Breast epithelium (tissue), 4 donors: ENCODE measurements at regions not wholly inside any gene's neighbourhood (a gene's known extent, or its start where the extent isn't known, plus 50 kb on each side); places are given as distances from the start of the nearest gene placed in this dataset.

ENCODE experiments used
- DNase-seq, 2 donors: peaks; one replicate each; pipeline ENCODE4 v3.0.0-alpha.2; 2019; ENCODE audit warnings: low spot score in 2 of 2
- H3K27ac ChIP-seq, 2 donors: fragments of 200-600 bp; sonication (generic) in 1 of 2; one replicate each; pipeline ENCODE4 v1.5.1; 2016 to 2019; ENCODE audit warnings: mild to moderate bottlenecking in 1 of 2
- H3K27me3 ChIP-seq, 2 donors: fragments of 200-600 bp; sonication (generic) in 1 of 2; one replicate each; pipeline versions ENCODE4 v1.5.1 to v1.6.0; 2017 to 2019; ENCODE audit warnings: control low read depth in 1 of 2, mild to moderate bottlenecking in 1 of 2
- H3K36me3 ChIP-seq: fragments of 200-600 bp; one replicate; pipeline ENCODE4 v1.5.1; 2019
- H3K4me1 ChIP-seq, 2 donors: fragments of 200-600 bp; sonication (generic); one replicate each; pipeline ENCODE4 v1.5.1; 2016 to 2019; ENCODE audit warnings: control low read depth in 1 of 2
- H3K4me3 ChIP-seq, 3 donors: fragments of 200-600 bp; sonication (generic); 1 replicate in 2 of 3; 2 replicates in 1 of 3; pipeline ENCODE4 v1.5.1; 2016 to 2019; ENCODE audit warnings: mild to moderate bottlenecking in 3 of 3, moderate library complexity in 2 of 3
- H3K9me3 ChIP-seq, 2 donors: fragments of 200-600 bp; sonication (generic) in 1 of 2; one replicate each; pipeline ENCODE4 v1.5.1; 2016 to 2019; ENCODE audit warnings: control low read depth in 1 of 2
- POLR2A ChIP-seq: fragments of 450-650 bp; IDR thresholded peaks from one replicate; pipeline ENCODE4 v1.6.1; 2016; ENCODE audit warnings: antibody characterized with exemption, mild to moderate bottlenecking, moderate library complexity
- POLR2AphosphoS5 ChIP-seq, 3 donors: sonication (generic); formaldehyde crosslinking; IDR thresholded peaks; one replicate each; pipeline ENCODE4 v1.6.1; 2017; ENCODE audit warnings: antibody characterized with exemption in 3 of 3
- intact Hi-C: fragments of 100-400 bp; cut with DNase I; formaldehyde crosslinking; loops from one replicate; pipeline ENCODE4 v1.15.1; 2023; ENCODE audit warnings: low total_unique reads
- TF ChIP-seq, protein P1 (sequence below), 3 donors: fragments of 450-650 bp; IDR thresholded peaks; one replicate each; pipeline ENCODE4 v1.5.1; 2016 to 2017; ENCODE audit warnings: antibody characterized with exemption in 3 of 3, mild to moderate bottlenecking in 3 of 3, moderate library complexity in 3 of 3

DNA sequence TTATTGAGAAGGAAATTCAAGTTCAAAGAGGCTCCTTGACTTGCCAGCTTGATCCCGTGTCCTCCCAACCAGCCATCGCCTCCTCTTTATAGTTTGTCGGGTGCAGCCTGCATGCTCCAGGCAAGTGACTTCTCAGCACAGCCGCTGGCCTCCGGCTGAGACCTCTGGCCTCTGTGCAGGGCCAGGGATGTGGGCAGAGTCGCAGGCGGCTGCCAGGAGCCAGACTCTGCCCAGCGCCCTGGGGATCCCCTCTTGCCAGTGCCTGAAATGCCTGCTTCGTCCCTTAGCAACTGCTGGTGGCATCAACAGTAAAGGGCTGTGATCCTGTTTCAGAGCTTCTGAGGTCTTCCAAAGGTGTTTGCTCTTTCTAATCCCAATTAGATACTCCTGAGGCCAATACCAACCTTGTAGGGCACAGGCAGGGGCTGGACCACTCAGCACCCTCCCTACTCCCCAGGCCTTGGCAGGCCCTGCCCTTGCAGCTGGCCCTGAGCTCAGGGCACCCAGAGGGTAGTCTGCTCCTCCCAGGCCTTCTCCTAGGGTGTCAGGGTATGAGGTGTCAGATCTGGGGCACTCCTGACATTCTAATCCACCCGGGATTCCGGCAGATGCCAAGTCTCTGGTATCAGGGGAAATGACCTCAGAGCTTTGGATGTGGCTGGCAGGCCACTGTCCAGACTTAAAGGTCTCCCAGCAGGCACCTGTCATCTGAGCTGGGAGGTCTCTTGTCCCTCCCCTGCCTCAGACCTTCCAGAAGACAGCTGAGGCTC, 68.0 kb upstream of the SIAH1 start:
- H3K4me3 ChIP-seq = no peak overlapping the region
- no peak overlapping the region for H3K27ac ChIP-seq
- H3K36me3 ChIP-seq = no peaks in the 10 kb centered on the region
- TF ChIP-seq, protein P1, sequence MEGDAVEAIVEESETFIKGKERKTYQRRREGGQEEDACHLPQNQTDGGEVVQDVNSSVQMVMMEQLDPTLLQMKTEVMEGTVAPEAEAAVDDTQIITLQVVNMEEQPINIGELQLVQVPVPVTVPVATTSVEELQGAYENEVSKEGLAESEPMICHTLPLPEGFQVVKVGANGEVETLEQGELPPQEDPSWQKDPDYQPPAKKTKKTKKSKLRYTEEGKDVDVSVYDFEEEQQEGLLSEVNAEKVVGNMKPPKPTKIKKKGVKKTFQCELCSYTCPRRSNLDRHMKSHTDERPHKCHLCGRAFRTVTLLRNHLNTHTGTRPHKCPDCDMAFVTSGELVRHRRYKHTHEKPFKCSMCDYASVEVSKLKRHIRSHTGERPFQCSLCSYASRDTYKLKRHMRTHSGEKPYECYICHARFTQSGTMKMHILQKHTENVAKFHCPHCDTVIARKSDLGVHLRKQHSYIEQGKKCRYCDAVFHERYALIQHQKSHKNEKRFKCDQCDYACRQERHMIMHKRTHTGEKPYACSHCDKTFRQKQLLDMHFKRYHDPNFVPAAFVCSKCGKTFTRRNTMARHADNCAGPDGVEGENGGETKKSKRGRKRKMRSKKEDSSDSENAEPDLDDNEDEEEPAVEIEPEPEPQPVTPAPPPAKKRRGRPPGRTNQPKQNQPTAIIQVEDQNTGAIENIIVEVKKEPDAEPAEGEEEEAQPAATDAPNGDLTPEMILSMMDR (IDR thresholded peaks at IDR 0.05) = no peak
- TF ChIP-seq POLR2AphosphoS5 (IDR thresholded peaks at IDR 0.05) (no peak), POLR2A (no peak)
- no peaks in the 10 kb centered on the region for H3K27me3 ChIP-seq
- no peaks in the 10 kb centered on the region for H3K4me1 ChIP-seq
- H3K9me3 ChIP-seq = no peaks in the 10 kb centered on the region
- intact Hi-C loops = no loop called here
- DNase-seq = no peak

DNA sequence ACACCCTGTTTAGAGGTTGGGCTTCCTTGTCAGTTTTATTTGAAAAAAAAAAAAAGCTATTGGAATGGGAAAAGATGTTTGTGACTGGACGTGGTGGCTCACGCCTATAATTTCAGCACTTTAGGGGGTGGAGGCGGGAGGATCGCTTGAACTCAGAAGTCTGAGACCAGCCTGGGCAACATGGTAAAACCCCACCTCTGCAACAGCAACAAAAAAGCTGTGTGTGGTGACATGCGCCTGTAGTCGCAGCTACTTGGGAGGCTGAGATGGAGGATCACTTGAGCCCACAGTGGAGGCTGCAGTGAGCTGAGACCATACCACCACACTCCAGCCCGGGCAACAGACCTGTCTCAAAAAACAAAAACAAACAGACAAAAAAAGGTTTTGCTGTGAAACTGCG, 66.1 kb upstream of the SIAH1 start:
- no peaks in the 10 kb centered on the region for H3K27me3 ChIP-seq
- no peaks in the 10 kb centered on the region for H3K36me3 ChIP-seq
- H3K27ac ChIP-seq = no peak overlapping the region
- H3K4me3 ChIP-seq = no peak overlapping the region
- DNase-seq = no peak
- no peaks in the 10 kb centered on the region for H3K9me3 ChIP-seq
- TF ChIP-seq POLR2A = no peak
- no peak for TF ChIP-seq POLR2AphosphoS5 (IDR thresholded peaks at IDR 0.05)
- TF ChIP-seq, protein P1 (IDR thresholded peaks at IDR 0.05) = no peak
- intact Hi-C loops = no loop called here
- no peaks in the 10 kb centered on the region for H3K4me1 ChIP-seq

DNA sequence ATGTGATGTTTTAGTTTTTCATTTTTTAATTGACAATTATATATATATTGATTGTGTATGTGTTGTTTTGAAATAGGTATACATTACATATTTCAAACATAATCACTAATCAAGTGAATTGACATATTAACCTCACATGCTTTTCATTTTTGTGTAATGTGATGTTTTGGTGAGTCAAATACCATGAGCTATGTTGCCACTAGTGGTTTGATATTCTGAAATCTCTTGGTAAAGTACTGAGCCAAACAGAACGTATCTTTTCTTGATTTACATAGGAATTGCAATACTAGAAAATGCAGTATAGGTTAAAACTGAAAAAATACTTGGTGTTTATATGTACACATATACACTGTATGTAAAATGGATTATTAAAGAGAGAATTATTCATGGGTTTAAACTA, 65.2 kb upstream of the SIAH1 start:
- no peak for DNase-seq
- Histone ChIP-seq H3K4me3 (no peak overlapping the region), H3K4me1 (no peaks in the 10 kb centered on the region), H3K27me3 (no peaks in the 10 kb centered on the region), H3K36me3 (no peaks in the 10 kb centered on the region), H3K27ac (no peak overlapping the region), H3K9me3 (no peaks in the 10 kb centered on the region)
- TF ChIP-seq POLR2AphosphoS5 (IDR thresholded peaks at IDR 0.05) = no peak
- TF ChIP-seq, protein P1 (IDR thresholded peaks at IDR 0.05) = no peak
- no peak for TF ChIP-seq POLR2A
- intact Hi-C loops = no loop called here

DNA sequence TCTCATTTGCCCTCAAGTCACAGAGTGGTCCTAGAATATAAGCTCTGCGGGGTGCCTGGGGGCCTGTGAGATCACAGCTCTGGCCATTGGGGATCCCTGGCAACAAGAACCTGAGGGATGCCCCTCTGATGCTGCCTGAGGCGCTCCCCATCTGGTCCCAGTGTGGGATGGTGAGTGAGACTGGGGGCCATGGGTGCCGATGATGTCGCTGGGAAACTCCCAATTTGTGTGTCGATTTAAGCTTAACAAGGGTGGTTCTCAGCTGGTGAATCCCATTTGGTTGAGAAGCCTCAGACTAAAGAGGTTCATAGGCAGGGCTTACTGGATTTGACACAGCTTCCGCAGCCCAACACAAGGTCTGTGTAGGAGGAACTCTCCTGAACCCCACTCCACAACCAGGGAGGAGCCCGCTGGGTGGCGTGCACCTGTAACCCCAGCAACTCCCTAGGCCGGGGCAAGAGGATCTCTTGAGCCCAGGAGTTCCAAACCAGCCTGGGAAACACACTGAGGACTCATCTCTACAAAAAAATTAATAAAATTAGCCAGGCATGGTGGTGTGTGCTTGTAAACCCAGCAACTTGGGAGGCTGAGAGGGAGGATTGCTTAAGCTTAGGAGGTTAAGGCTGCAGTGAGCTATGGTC, 63.7 kb upstream of the SIAH1 start:
- intact Hi-C loops = no loop called here
- no peak overlapping the region for H3K27ac ChIP-seq
- no peak for TF ChIP-seq POLR2A
- TF ChIP-seq, protein P1 (IDR thresholded peaks at IDR 0.05) = no peak
- TF ChIP-seq POLR2AphosphoS5 (IDR thresholded peaks at IDR 0.05) = no peak
- no peaks in the 10 kb centered on the region for H3K4me1 ChIP-seq
- H3K4me3 ChIP-seq = no peak overlapping the region
- no peak for DNase-seq
- H3K27me3 ChIP-seq = no peaks in the 10 kb centered on the region
- H3K9me3 ChIP-seq = no peaks in the 10 kb centered on the region
- H3K36me3 ChIP-seq = no peaks in the 10 kb centered on the region

DNA sequence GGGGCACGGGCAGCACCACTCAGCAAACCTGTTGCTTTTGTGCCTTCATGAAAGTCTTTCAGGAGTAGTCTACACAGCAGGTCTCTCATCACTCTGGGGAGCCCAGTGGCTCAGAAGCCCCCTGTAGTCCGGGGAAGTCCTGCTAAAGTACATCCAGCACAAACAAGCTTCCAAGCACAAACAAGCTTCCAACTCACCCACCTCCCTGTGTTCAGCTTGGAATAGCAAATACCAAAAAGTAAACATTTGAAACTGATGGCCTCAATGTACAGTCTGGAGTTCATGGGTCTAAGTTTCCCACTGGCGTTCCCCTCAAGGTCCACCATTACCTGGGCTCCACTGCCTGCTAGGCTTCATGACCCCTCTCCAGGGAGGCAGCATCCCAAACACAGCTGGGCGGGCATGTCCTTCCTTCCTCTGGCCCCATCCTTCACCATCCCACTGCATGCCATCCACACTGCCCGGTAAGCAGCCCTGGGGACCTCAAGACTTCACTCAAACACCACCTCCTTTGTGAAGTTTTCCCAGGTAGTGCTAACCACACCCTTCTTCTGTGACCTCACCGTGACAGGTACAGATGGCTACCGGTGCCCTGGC, 62.8 kb upstream of the SIAH1 start:
- Histone ChIP-seq H3K9me3 (no peaks in the 10 kb centered on the region), H3K27me3 (no peaks in the 10 kb centered on the region), H3K4me1 (no peaks in the 10 kb centered on the region), H3K36me3 (no peaks in the 10 kb centered on the region), H3K27ac (no peak overlapping the region), H3K4me3 (no peak overlapping the region)
- no peak for DNase-seq
- intact Hi-C loops = no loop called here
- TF ChIP-seq POLR2A (no peak), POLR2AphosphoS5 (IDR thresholded peaks at IDR 0.05) (no peak)
- TF ChIP-seq, protein P1 (IDR thresholded peaks at IDR 0.05) = no peak
